H9 (cell line): ENCODE measurements at regions not wholly inside any gene's neighbourhood (a gene's known extent, or its start where the extent isn't known, plus 50 kb on each side); places are given as distances from the start of the nearest gene placed in this dataset.

Experiments
- DNase-seq: peaks from one replicate; pipeline ENCODE4 v3.0.0-alpha.2; 2017
- H2AFZ ChIP-seq: one replicate; pipeline ENCODE4 v1.6.1; 2013; ENCODE audit warnings: mild to moderate bottlenecking, low read length, control low read depth, moderate library complexity
- H2AK5ac ChIP-seq: 2 replicates; pipeline ENCODE4 v1.6.1; 2013; ENCODE audit warnings: low read length, control low read depth, mixed read lengths; ENCODE audit not compliant: insufficient read length
- H2BK120ac ChIP-seq: one replicate; pipeline ENCODE4 v1.6.1; 2013; ENCODE audit warnings: low read depth, mild to moderate bottlenecking, low read length, control low read depth, inconsistent platforms; ENCODE audit not compliant: poor library complexity, severe bottlenecking
- H2BK12ac ChIP-seq: 2 replicates; pipeline ENCODE4 v1.6.1; 2013; ENCODE audit warnings: low read length, control low read depth, mixed read lengths, low read depth; ENCODE audit not compliant: insufficient read length
- H2BK15ac ChIP-seq: 2 replicates; pipeline ENCODE4 v1.6.1; 2013; ENCODE audit warnings: low read depth, low read length, control low read depth
- H2BK20ac ChIP-seq: one replicate; pipeline ENCODE4 v1.6.1; 2013; ENCODE audit warnings: low read depth, mild to moderate bottlenecking, low read length, control low read depth, inconsistent platforms; ENCODE audit not compliant: poor library complexity, severe bottlenecking
- H2BK5ac ChIP-seq: 2 replicates; pipeline ENCODE4 v1.6.1; 2013; ENCODE audit warnings: low read length, control low read depth, mixed read lengths; ENCODE audit not compliant: insufficient read length
- H3K14ac ChIP-seq: 2 replicates; pipeline ENCODE4 v1.6.1; 2013; ENCODE audit warnings: low read length, control low read depth; ENCODE audit not compliant: insufficient read depth
- H3K18ac ChIP-seq: 2 replicates; pipeline ENCODE4 v1.6.1; 2013; ENCODE audit warnings: low read depth, mild to moderate bottlenecking, mixed read lengths, low read length, control low read depth; ENCODE audit not compliant: insufficient read length
- H3K23ac ChIP-seq: 2 replicates; pipeline ENCODE4 v1.6.1; 2013; ENCODE audit warnings: low read length, control low read depth, mixed read lengths, low read depth; ENCODE audit not compliant: insufficient read length
- H3K23me2 ChIP-seq: 2 replicates; pipeline ENCODE4 v1.6.1; 2013; ENCODE audit warnings: low read depth, mild to moderate bottlenecking, mixed read lengths, low read length, control low read depth; ENCODE audit not compliant: insufficient read length, poor library complexity, severe bottlenecking
- H3K27ac ChIP-seq: 2 replicates; pipeline ENCODE4 v1.5.1; 2013; ENCODE audit warnings: low read length, control low read depth, mixed read lengths, low read depth; ENCODE audit not compliant: insufficient read length
- H3K27me3 ChIP-seq: 2 replicates; pipeline ENCODE4 v1.6.1; 2013; ENCODE audit warnings: low read length, control low read depth, inconsistent platforms; ENCODE audit not compliant: insufficient read depth
- H3K4ac ChIP-seq: 2 replicates; pipeline ENCODE4 v1.6.1; 2013; ENCODE audit warnings: low read depth, mild to moderate bottlenecking, control low read depth, inconsistent platforms, low read length, moderate library complexity
- H3K4me1 ChIP-seq: 2 replicates; pipeline ENCODE4 v1.6.1; 2013; ENCODE audit warnings: low read length, control low read depth, inconsistent platforms; ENCODE audit not compliant: insufficient read depth
- H3K4me2 ChIP-seq: 2 replicates; pipeline ENCODE4 v1.6.1; 2013; ENCODE audit warnings: low read length, control low read depth, mixed read lengths; ENCODE audit not compliant: insufficient read length, insufficient read depth
- H3K56ac ChIP-seq: 2 replicates; pipeline ENCODE4 v1.6.1; 2013; ENCODE audit warnings: low read depth, mild to moderate bottlenecking, mixed read lengths, low read length, control low read depth; ENCODE audit not compliant: insufficient read length
- H3K79me1 ChIP-seq: 2 replicates; pipeline ENCODE4 v1.6.1; 2013; ENCODE audit warnings: low read depth, mild to moderate bottlenecking, moderate library complexity, low read length, control low read depth, inconsistent platforms; ENCODE audit not compliant: insufficient read depth, poor library complexity, severe bottlenecking
- H3K79me2 ChIP-seq: 2 replicates; pipeline ENCODE4 v1.6.1; 2013; ENCODE audit warnings: low read length, control low read depth, inconsistent platforms; ENCODE audit not compliant: insufficient read depth
- H3K9ac ChIP-seq: 2 replicates; pipeline ENCODE4 v1.6.1; 2013; ENCODE audit warnings: low read length, control low read depth, mixed read lengths; ENCODE audit not compliant: insufficient read length; ENCODE audit errors: extremely low read depth
- H3K9me3 ChIP-seq: one replicate; pipeline ENCODE4 v1.6.1; 2013; ENCODE audit warnings: low read depth, low read length, inconsistent platforms; ENCODE audit not compliant: control insufficient read depth
- H3T11ph ChIP-seq: one replicate; pipeline ENCODE4 v1.6.1; 2013; ENCODE audit warnings: mild to moderate bottlenecking, low read length, control low read depth, inconsistent platforms
- H4K20me1 ChIP-seq: one replicate; pipeline ENCODE4 v1.6.1; 2013; ENCODE audit not compliant: control insufficient read depth, insufficient read length, insufficient read depth
- H4K5ac ChIP-seq: 2 replicates; pipeline ENCODE4 v1.6.1; 2013; ENCODE audit warnings: low read depth, mild to moderate bottlenecking, mixed read lengths, low read length, control low read depth; ENCODE audit not compliant: insufficient read length
- H4K8ac ChIP-seq: replicated peaks from 2 replicates; pipeline ENCODE4 v1.6.1; 2013; ENCODE audit warnings: low read length, control low read depth, mixed read lengths, low read depth; ENCODE audit not compliant: insufficient read length
- H4K91ac ChIP-seq: 2 replicates; pipeline ENCODE4 v1.6.1; 2013; ENCODE audit warnings: low read depth, mild to moderate bottlenecking, moderate library complexity, mixed read lengths, low read length, control low read depth; ENCODE audit not compliant: insufficient read length
- H3K27ac Mint-ChIP-seq, 3 experiments: 2 replicates in 2 of 3; 3 replicates in 1 of 3; pipeline ENCODE4 v1.8.0; 2020 to 2021; ENCODE audit warnings: mixed read lengths in 3 of 3, mild to moderate bottlenecking in 1 of 3, moderate library complexity in 1 of 3
- H3K27me3 Mint-ChIP-seq: 2 replicates; pipeline ENCODE4 v1.8.0; 2021; ENCODE audit warnings: low read depth, mild to moderate bottlenecking, moderate library complexity, mixed read lengths
- H3K36me3 Mint-ChIP-seq, 3 experiments: 2 replicates in 2 of 3; 3 replicates in 1 of 3; pipeline ENCODE4 v1.8.0; 2020 to 2021; ENCODE audit warnings: low read depth in 3 of 3, mixed read lengths in 3 of 3; ENCODE audit not compliant: insufficient read depth in 1 of 3
- H3K4me1 Mint-ChIP-seq, 2 experiments: 2 replicates each; pipeline ENCODE4 v1.8.0; 2020; ENCODE audit warnings: mixed read lengths in 2 of 2
- H3K4me3 Mint-ChIP-seq, 2 experiments: 2 replicates in 1 of 2; 3 replicates in 1 of 2; pipeline ENCODE4 v1.8.0; 2020 to 2021; ENCODE audit warnings: mild to moderate bottlenecking in 2 of 2, mixed read lengths in 2 of 2, moderate library complexity in 1 of 2
- H3K9me3 Mint-ChIP-seq, 2 experiments: 2 replicates in 1 of 2; 3 replicates in 1 of 2; pipeline ENCODE4 v1.8.0; 2020; ENCODE audit warnings: mild to moderate bottlenecking in 2 of 2, mixed read lengths in 2 of 2, moderate library complexity in 1 of 2
- CTCF ChIP-seq: fragments of 200-600 bp; sonication (generic); conservative IDR thresholded peaks from 3 replicates; pipeline ENCODE4 v1.8.0; 2021; ENCODE audit warnings: antibody characterized with exemption, mild to moderate bottlenecking
- WGBS: extraction: QIAGEN DNeasy Blood & Tissue Kit; methylation state at CpG from one replicate; pipeline ENCODE4 v1.1.7; 2013; ENCODE audit warnings: missing lambda C conversion rate, low lambda C conversion rate, mixed read lengths; ENCODE audit not compliant: insufficient read length; ENCODE audit errors: extremely low coverage; 5-methylcytosine and 5-hydroxymethylcytosine counted together

- H4K5ac ChIP-seq = no peak overlapping the region
- no peaks in the 10 kb centered on the region for H4K20me1 ChIP-seq
- peaks cover 4% of the 10 kb centered on the region; the same call in 1 of the 2 replicates for H3K4me1 ChIP-seq
Observed at GRCh38 chr5:157961896-157962590, 103.1 kb upstream of the CLINT1 start.

More at GRCh38 chr5:157961896-157962590, 103.1 kb upstream of the CLINT1 start:
- Histone ChIP-seq H2BK15ac (no peak overlapping the region), H3K27me3 (no peaks in the 10 kb centered on the region), H3K79me2 (no peaks in the 10 kb centered on the region), H2BK12ac (no peak overlapping the region), H2BK5ac (no peak overlapping the region), H3T11ph (no peak overlapping the region), H2BK120ac (no peak overlapping the region), H3K18ac (no peak overlapping the region), H3K79me1 (no peaks in the 10 kb centered on the region), H3K14ac (no peak overlapping the region), H3K9me3 (no peaks in the 10 kb centered on the region), H3K9ac (no peak overlapping the region), H4K8ac (no peak overlapping the region), H2AFZ (no peak overlapping the region), H3K4ac (no peak overlapping the region), H3K27ac (no peak overlapping the region), H3K56ac (no peak overlapping the region), H3K23ac (no peak overlapping the region), H3K4me2 (no peak overlapping the region), H2AK5ac (no peak overlapping the region), H4K91ac (no peak overlapping the region), H3K23me2 (no peaks in the 10 kb centered on the region), H2BK20ac (no peak overlapping the region)
- H3K36me3 Mint-ChIP-seq = no peaks in the 10 kb centered on the region; a peak in 1 of 7 replicates
- no peak overlapping the region; a peak in 1 of 7 replicates for H3K27ac Mint-ChIP-seq
- no peaks in the 10 kb centered on the region for H3K27me3 Mint-ChIP-seq
- no peak overlapping the region for H3K4me3 Mint-ChIP-seq
- WGBS = no CpG with 5 or more reads among the region's 6 CpGs
- peaks cover 31 to 36% of the 10 kb centered on the region in 2 experiments for H3K4me1 Mint-ChIP-seq
- no peak for DNase-seq
- no peaks in the 10 kb centered on the region; a peak in 1 of 5 replicates for H3K9me3 Mint-ChIP-seq
- no peak for TF ChIP-seq CTCF
